Lung (tissue), 11 donors: ENCODE measurements at regions not wholly inside any gene's neighbourhood (a gene's known extent, or its start where the extent isn't known, plus 50 kb on each side); places are given as distances from the start of the nearest gene placed in this dataset.
"Not testable (repeated sequence)": the region's sequence is repeated elsewhere in the genome, so short reads cannot be mapped to it uniquely, and the experiment has no call there.

ENCODE experiments used
- ATAC-seq: fragments of 200-7000 bp; cut with Tn5 transposase; one replicate; pipeline ENCODE4 v1.9.1; 2020; ENCODE audit warnings: moderate number of reproducible peaks; ENCODE audit not compliant: insufficient read depth, low FRiP score
- DNase-seq, 3 donors: peaks; one replicate each; pipeline ENCODE4 v3.0.0-alpha.2; 2013 to 2017
- H3K27ac ChIP-seq, 2 donors: one replicate each; pipeline ENCODE4 v1.5.1; 2013; ENCODE audit warnings: mild to moderate bottlenecking in 2 of 2, moderate library complexity in 2 of 2, control low read depth in 1 of 2, inconsistent platforms in 1 of 2, low read depth in 1 of 2, low read length in 1 of 2
- H3K27me3 ChIP-seq, 3 donors: one replicate each; pipeline ENCODE4 v1.5.1; 2013; ENCODE audit warnings: low read length in 2 of 3; ENCODE audit not compliant: control insufficient read depth in 3 of 3, insufficient read depth in 3 of 3
- H3K36me3 ChIP-seq, 4 donors: one replicate each; pipeline ENCODE4 v1.5.1; 2013; ENCODE audit warnings: low read length in 4 of 4, mild to moderate bottlenecking in 1 of 4, moderate library complexity in 1 of 4; ENCODE audit not compliant: control insufficient read depth in 4 of 4, insufficient read depth in 4 of 4
- H3K4me1 ChIP-seq, 5 donors: one replicate each; pipeline ENCODE4 v1.5.1; 2013; ENCODE audit warnings: low read length in 5 of 5, mild to moderate bottlenecking in 2 of 5, moderate library complexity in 1 of 5; ENCODE audit not compliant: control insufficient read depth in 5 of 5, insufficient read depth in 5 of 5
- H3K4me3 ChIP-seq: one replicate; pipeline ENCODE4 v1.5.1; 2013; ENCODE audit warnings: mild to moderate bottlenecking, control low read depth, moderate library complexity
- H3K9ac ChIP-seq, 2 donors: one replicate each; pipeline ENCODE4 v1.5.1; 2013; ENCODE audit warnings: low read length in 2 of 2, control low read depth in 1 of 2; ENCODE audit not compliant: insufficient read depth in 1 of 2
- H3K9me3 ChIP-seq, 4 donors: one replicate each; pipeline ENCODE4 v1.5.1; 2013; ENCODE audit warnings: low read length in 3 of 4, mild to moderate bottlenecking in 1 of 4, moderate library complexity in 1 of 4; ENCODE audit not compliant: control insufficient read depth in 4 of 4, insufficient read depth in 3 of 4
- WGBS, 2 donors: extraction: QIAGEN DNeasy Blood & Tissue Kit; methylation state at CpG; one replicate each; pipeline ENCODE4 v1.1.7; 2013; 5-methylcytosine and 5-hydroxymethylcytosine counted together
- TF ChIP-seq, protein P1 (sequence below): IDR thresholded peaks from 2 replicates; pipeline ENCODE4 v1.5.1; 2012; ENCODE audit warnings: mild to moderate bottlenecking; ENCODE audit errors: control extremely low read depth, extremely low read depth
- donor health status: control.
- donor health status: control.
- donor health status: Bipolar disorder and iron deficiency.
- donor health status: healthy.
- donor health status: DM: yes; HTN: yes; CAD: no.

DNA sequence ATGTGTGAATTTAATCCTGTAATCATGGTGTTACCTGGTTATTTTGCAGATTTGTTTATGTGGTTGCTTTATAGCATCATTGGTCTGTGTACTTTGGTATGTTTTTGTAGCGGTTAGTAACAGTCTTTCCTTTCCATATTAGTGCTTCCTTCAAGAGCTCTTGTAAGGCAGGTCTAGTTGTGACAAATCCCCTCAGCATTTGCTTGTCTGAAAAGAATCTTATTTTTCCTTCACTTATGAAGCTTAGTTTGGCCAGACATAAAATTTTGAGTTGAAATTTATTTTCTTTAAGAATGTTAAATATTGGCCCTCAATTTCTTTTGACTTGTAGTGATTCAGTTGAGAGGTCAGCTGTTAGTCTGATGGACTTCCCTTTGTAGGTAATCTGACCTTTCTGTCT is 1096.1 kb upstream of the SLIT2 start:
- no peak overlapping the region for H3K4me3 ChIP-seq
- no peaks in the 10 kb centered on the region for H3K36me3 ChIP-seq
- peaks cover 0 to 12% (median 4%) of the 10 kb centered on the region in 4 donors for H3K9me3 ChIP-seq
- no peak overlapping the region for H3K27ac ChIP-seq
- H3K27me3 ChIP-seq = no peaks in the 10 kb centered on the region
- no peaks in the 10 kb centered on the region for H3K4me1 ChIP-seq
- WGBS, 2 donors = 92 to 100% methylated on average over 1 of the region's 1 CpG
- H3K9ac ChIP-seq = no peak overlapping the region
- no peak for ATAC-seq
- DNase-seq = no peak
- TF ChIP-seq, protein P1, sequence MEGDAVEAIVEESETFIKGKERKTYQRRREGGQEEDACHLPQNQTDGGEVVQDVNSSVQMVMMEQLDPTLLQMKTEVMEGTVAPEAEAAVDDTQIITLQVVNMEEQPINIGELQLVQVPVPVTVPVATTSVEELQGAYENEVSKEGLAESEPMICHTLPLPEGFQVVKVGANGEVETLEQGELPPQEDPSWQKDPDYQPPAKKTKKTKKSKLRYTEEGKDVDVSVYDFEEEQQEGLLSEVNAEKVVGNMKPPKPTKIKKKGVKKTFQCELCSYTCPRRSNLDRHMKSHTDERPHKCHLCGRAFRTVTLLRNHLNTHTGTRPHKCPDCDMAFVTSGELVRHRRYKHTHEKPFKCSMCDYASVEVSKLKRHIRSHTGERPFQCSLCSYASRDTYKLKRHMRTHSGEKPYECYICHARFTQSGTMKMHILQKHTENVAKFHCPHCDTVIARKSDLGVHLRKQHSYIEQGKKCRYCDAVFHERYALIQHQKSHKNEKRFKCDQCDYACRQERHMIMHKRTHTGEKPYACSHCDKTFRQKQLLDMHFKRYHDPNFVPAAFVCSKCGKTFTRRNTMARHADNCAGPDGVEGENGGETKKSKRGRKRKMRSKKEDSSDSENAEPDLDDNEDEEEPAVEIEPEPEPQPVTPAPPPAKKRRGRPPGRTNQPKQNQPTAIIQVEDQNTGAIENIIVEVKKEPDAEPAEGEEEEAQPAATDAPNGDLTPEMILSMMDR = no peak

DNA sequence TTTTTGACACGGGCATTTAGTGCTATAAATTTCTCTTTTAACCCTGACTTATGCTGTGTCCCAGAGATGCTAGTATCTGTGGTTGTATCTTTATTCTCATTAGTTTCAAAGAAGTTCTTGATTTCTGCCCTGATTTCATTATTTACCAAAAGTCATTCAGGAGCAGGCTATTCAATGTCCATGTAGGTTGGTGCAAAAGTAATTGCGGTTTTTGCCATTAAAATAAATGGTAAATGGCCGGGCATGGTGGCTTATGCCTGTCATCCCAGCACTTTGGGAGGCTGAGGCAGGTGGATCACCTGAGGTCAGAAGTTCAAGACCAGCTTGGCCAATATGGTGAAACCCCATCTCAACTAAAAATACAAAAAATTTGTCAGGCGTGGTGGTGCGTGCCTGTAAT is 1097.4 kb upstream of the SLIT2 start:
- not testable (repeated sequence) for H3K27ac ChIP-seq, H3K9ac ChIP-seq, DNase-seq, ATAC-seq, H3K4me3 ChIP-seq, H3K4me1 ChIP-seq, H3K36me3 ChIP-seq, H3K27me3 ChIP-seq
- peaks cover 0 to 12% (median 4%) of the 10 kb centered on the region in 4 donors for H3K9me3 ChIP-seq
- WGBS, 2 donors = 85 to 93% methylated on average over 5 of the region's 5 CpGs

DNA sequence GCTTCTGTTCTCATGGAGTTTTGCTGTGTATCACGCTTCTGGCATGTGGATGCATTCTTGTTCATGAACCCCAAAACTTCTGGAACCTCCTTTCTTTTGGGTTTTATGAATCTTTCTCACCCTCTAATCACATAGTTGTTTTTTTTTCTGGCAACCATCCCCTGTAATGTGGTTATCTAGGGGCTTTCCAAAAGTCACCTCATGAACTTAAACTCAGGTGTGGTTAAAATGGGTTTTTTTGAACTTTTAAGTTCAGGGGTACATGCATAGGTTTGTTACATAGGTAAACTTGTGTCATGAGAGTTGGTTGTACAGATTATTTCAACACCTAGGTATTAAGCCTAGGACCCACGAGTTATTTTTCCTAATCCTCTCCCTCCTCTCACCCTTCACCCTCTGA is 1099.4 kb upstream of the SLIT2 start:
- Histone ChIP-seq H3K27me3 (no peaks in the 10 kb centered on the region), H3K9me3 (peaks cover 0 to 12% (median 4%) of the 10 kb centered on the region in 4 donors), H3K27ac (no peak overlapping the region), H3K36me3 (no peaks in the 10 kb centered on the region), H3K9ac (no peak overlapping the region), H3K4me1 (no peaks in the 10 kb centered on the region), H3K4me3 (no peak overlapping the region)
- ATAC-seq (no peak), DNase-seq (no peak)
- WGBS, 2 donors = 76 to 85% methylated on average over 2 of the region's 2 CpGs
- TF ChIP-seq, protein P1 = no peak

DNA sequence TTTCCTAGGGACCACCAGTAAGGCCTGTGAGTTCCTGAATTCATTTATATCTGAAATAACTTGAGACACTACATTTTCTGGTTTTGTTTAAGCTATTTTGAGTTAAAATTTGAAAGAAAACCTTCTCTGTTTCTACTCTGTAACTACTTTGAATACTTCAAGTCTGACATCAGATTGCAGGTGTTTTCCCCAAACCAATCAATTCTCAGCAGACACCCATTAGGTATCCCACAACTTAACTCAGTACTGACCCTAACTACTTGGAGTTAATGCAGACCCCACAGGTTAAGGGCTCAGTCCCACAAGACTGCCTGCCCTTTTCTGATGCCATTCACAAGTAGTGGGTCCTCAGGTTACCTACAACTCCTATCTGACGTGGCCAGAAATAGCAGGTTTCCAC is 1100.0 kb upstream of the SLIT2 start:
- no peaks in the 10 kb centered on the region for H3K36me3 ChIP-seq
- no peaks in the 10 kb centered on the region for H3K27me3 ChIP-seq
- ATAC-seq (no peak), DNase-seq (no peak)
- no peak overlapping the region for H3K4me3 ChIP-seq
- TF ChIP-seq, protein P1 = no peak
- H3K9ac ChIP-seq = no peak overlapping the region
- H3K27ac ChIP-seq = no peak overlapping the region
- 89 to 94% methylated on average over 1 of the region's 1 CpG for WGBS, 2 donors
- peaks cover 0 to 12% (median 3%) of the 10 kb centered on the region in 4 donors for H3K9me3 ChIP-seq
- H3K4me1 ChIP-seq = no peaks in the 10 kb centered on the region
